ENCODE measurements at regions not wholly inside any gene's neighbourhood (a gene's known extent, or its start where the extent isn't known, plus 50 kb on each side); places are given as distances from the start of the nearest gene placed in this dataset.
"Not testable (repeated sequence)": the region's sequence is repeated elsewhere in the genome, so short reads cannot be mapped to it uniquely, and the experiment has no call there.

GRCh38 chr14:59006179-59006578 is 182.3 kb upstream of the DAAM1 start:
- not testable (repeated sequence) for TF ChIP-seq YY1 (IDR thresholded peaks at IDR 0.05; ENCODE audit: insufficient read depth, insufficient read length); ZNF274 (IDR thresholded peaks at IDR 0.05; ENCODE audit: low read depth, low read length)

All from NT2/D1 (cell line).